Left ventricle myocardium superior (tissue), 1 donor: ENCODE measurements at regions not wholly inside any gene's neighbourhood (a gene's known extent, or its start where the extent isn't known, plus 50 kb on each side); places are given as distances from the start of the nearest gene placed in this dataset.
"Not testable (repeated sequence)": the region's sequence is repeated elsewhere in the genome, so short reads cannot be mapped to it uniquely, and the experiment has no call there.

ENCODE experiments used
- ATAC-seq: fragments of 200-7000 bp; cut with Tn5 transposase; one replicate; pipeline ENCODE4 v1.9.1; 2020; ENCODE audit warnings: mild to moderate bottlenecking, moderate library complexity
- DNase-seq: peaks from one replicate; pipeline ENCODE4 v3.0.0-alpha.2; 2020
- intact Hi-C: fragments of 100-400 bp; cut with micrococcal nuclease; formaldehyde crosslinking; loops from one replicate; pipeline ENCODE4 v1.11.0; 2022
- donor health status: DM: no; HTN: yes; CAD: no; lungs with severe emphysema.

- ATAC-seq = no peak
- intact Hi-C loops = no loop called here
- DNase-seq = no peak
Observed at GRCh38 chr3:55252921-55253320, 234.2 kb downstream of the WNT5A start.

GRCh38 chr3:55249156-55249555 lies 237.9 kb downstream of the WNT5A start:
- ATAC-seq, intact Hi-C loops: not testable (repeated sequence)

GRCh38 chr3:55247666-55248065 lies 239.4 kb downstream of the WNT5A start:
- DNase-seq = no peak
- intact Hi-C loops = no loop called here
- ATAC-seq = no peak

More at GRCh38 chr3:55249156-55249555, 237.9 kb downstream of the WNT5A start:
- DNase-seq = not testable (repeated sequence)

- intact Hi-C loops = no loop called here
- no peak for ATAC-seq
- no peak for DNase-seq
Observed at GRCh38 chr3:55246033-55246432, 241.1 kb downstream of the WNT5A start.

GRCh38 chr3:55245351-55245750 lies 241.8 kb downstream of the WNT5A start:
- ATAC-seq = no peak
- no peak for DNase-seq
- intact Hi-C loops = no loop called here

GRCh38 chr3:55244247-55244646 lies 242.9 kb downstream of the WNT5A start:
- DNase-seq (no peak), ATAC-seq (no peak)
- intact Hi-C loops = no loop called here

- ATAC-seq = no peak
- intact Hi-C loops = no loop called here
Observed at GRCh38 chr3:55243678-55244077, 243.4 kb downstream of the WNT5A start.

GRCh38 chr3:55242921-55243320 lies 244.2 kb downstream of the WNT5A start:
- intact Hi-C loops = no loop called here
- DNase-seq (no peak), ATAC-seq (no peak)

More at GRCh38 chr3:55243678-55244077, 243.4 kb downstream of the WNT5A start:
- DNase-seq = no peak

- intact Hi-C loops = no loop called here
- no peak for ATAC-seq
- no peak for DNase-seq
Observed at GRCh38 chr3:55241098-55241497, 246.0 kb downstream of the WNT5A start.

- intact Hi-C loops = no loop called here
- DNase-seq = no peak
- no peak for ATAC-seq
Observed at GRCh38 chr3:55235416-55235815, 251.7 kb downstream of the WNT5A start.

GRCh38 chr3:55226696-55227095 lies 260.4 kb downstream of the WNT5A start:
- ATAC-seq (no peak), DNase-seq (no peak)
- intact Hi-C loops = no loop called here

GRCh38 chr3:55218577-55218976 lies 268.5 kb downstream of the WNT5A start:
- intact Hi-C loops = no loop called here
- DNase-seq = no peak

GRCh38 chr3:55207744-55208143 lies 279.4 kb downstream of the WNT5A start:
- intact Hi-C loops = no loop called here
- DNase-seq = no peak
- no peak for ATAC-seq

More at GRCh38 chr3:55218577-55218976, 268.5 kb downstream of the WNT5A start:
- no peak for ATAC-seq

GRCh38 chr3:55205990-55206389 lies 278.1 kb upstream of the LRTM1 start:
- no peak for DNase-seq
- intact Hi-C loops = no loop called here
- no peak for ATAC-seq

- ATAC-seq = no peak
Observed at GRCh38 chr3:55204417-55204816, 276.6 kb upstream of the LRTM1 start.

GRCh38 chr3:55203546-55203945 lies 275.7 kb upstream of the LRTM1 start:
- DNase-seq (no peak), ATAC-seq (no peak)
- intact Hi-C loops = no loop called here

More at GRCh38 chr3:55204417-55204816, 276.6 kb upstream of the LRTM1 start:
- intact Hi-C loops = no loop called here
- DNase-seq = no peak

GRCh38 chr3:55203006-55203405 lies 275.1 kb upstream of the LRTM1 start:
- no peak for ATAC-seq
- DNase-seq = no peak
- intact Hi-C loops = no loop called here

- ATAC-seq = no peak
- DNase-seq = no peak
- intact Hi-C loops = no loop called here
Observed at GRCh38 chr3:55202326-55202725, 274.5 kb upstream of the LRTM1 start.

GRCh38 chr3:55201779-55202178 lies 273.9 kb upstream of the LRTM1 start:
- DNase-seq = no peak
- ATAC-seq = no peak
- intact Hi-C loops = no loop called here

- ATAC-seq (no peak), DNase-seq (no peak)
- intact Hi-C loops = no loop called here
Observed at GRCh38 chr3:55200906-55201305, 273.0 kb upstream of the LRTM1 start.

- no peak for DNase-seq
- ATAC-seq = no peak
- intact Hi-C loops = no loop called here
Observed at GRCh38 chr3:55198554-55198953, 270.7 kb upstream of the LRTM1 start.

GRCh38 chr3:55197021-55197420 lies 269.2 kb upstream of the LRTM1 start:
- ATAC-seq = no peak
- DNase-seq = no peak
- intact Hi-C loops = no loop called here
